ENCODE measurements at regions not wholly inside any gene's neighbourhood (a gene's known extent, or its start where the extent isn't known, plus 50 kb on each side); places are given as distances from the start of the nearest gene placed in this dataset.

DNA sequence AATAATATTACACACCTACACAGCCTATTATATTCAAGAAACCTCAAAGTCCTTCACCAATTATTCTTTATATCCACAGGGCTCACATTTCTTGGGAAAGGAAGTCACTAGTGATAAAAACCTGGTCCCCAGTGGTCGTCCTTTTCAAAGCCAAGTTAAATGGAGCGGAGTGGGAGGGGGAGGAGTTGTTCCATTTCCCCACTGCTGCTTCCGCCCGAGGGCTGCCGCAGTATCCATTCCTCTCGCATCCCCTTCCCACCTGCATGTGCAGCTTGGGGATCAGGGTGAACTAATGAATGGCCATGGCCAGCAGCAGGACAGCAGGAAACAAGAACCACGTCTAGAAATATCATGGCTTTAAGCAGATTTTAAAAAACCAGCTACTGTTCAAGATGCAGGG lies 76.4 kb upstream of the SEMA6D start:
- no peak for DNase-seq (ENCODE audit: low spot score)

DNA sequence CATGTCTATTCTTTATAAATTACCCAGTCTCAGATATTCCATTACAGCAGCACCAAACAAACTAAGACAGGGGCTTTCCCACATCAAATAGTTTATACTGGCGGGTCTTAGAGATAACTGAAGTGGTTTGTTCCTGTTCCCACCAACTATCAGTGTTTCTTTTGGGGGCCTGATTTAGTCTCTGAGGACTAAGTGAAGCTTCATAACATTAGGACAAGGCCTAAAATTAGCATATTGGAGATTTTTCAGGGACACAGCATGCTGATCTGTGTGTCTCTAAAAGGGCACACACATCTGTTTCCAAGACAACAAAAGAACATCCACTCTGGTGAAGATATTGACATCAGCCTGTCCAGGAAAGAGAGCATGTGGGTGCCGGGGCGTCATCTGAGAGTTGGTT lies 72.6 kb upstream of the SEMA6D start:
- no peak for DNase-seq (ENCODE audit: low spot score)

DNA sequence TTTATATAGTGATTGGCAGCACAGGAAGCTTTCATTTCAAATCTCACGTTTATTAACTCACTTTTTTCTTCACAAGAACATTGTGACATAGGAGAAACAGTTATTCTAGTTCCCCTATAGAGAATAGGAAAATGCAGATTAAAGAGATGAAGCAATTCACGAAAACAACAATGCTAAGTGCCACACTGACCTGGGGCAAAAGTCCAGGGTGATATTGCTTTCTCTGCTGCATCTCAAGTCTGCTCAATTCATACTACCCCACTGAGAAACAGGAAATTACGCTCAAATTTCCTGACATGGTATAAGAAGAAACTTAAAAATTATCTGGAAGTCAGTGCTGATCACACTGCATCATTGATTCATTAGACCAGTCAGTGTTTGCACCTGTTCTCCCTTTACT lies 66.7 kb upstream of the SEMA6D start:
- no peak for DNase-seq (ENCODE audit: low spot score)

DNA sequence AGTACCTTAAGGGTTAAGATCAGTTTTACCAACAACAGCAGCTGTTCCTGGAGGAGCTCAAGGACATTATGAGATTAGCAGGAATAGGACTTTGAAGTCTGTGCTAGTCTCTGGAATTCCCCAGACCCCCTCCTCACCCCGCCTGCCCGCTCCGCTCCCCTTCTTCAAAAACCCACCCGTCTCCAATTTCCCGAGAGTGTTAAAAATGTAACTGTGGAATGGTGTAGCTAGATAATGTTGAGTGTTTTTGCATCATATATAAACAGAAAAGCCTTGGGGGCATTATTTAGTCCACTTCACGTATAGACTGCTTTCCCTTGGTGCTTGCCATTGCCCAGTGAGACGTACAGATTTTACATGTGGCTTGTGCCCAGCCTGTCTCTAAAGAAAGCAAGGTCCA lies 65.0 kb upstream of the SEMA6D start:
- no peak for DNase-seq (ENCODE audit: low spot score)

DNA sequence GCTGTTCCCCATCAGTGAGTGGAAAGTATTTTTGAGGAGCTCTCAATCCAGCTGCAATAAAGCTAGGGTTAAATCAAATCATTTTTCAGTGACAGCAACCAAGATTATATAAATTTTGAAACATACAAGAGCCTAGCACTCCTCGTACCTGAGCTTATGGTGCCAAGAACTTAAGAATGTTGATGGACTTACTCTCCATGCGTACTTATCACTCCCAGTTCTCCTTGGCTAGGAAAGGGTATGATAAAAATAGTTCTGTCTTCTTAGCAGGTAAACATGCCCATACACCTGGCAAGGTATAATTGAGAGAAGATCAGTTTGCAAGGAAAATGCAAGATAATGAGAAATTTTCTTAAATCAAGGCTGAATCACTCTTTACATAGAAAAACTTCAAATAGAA lies 64.5 kb upstream of the SEMA6D start:
- DNase-seq (ENCODE audit: low spot score): no peak

DNA sequence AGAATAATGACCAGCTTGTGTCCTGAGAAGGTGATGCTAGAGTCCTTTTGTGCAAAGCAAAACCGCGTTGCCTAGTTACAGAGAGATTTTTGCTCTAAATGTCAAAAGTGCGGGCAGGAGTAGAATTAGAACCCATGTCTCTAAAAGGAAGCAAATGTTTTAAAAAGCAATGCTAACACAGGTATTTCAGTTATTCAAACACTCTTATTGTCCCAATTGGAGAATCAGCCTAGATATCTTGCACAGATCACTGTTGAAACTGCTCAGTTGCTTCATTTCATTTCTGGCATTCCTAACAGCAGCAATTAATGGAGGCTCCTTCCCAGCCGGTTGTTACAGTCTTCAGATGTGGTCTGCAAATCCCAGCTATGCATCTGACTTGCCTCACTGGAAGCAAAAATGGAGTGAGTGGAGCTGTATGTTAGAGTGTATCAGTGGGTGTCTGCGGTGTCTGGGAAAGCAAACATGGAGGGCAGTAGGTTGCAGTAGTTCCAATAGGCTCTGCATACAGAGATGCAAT lies 55.6 kb upstream of the SEMA6D start:
- no peak for DNase-seq (ENCODE audit: low spot score)

DNA sequence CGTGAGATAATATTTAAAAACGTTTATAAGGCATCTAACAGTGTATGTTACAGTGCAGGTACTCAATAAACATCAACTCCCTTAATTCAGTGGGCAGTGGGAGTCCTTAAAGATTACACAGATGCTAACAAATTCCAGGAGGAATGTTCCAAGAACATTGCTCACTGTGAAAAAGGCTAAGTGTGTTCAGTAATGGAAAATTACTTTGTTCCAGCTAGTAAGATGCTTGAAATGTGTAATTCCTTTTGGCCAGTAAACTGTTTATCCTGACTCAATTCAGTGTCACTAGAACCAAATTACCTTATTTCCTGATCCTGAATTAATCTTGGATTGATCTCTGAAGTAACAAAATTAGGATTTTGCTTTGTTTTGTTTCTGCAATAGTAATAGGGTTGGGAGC lies 54.2 kb upstream of the SEMA6D start:
- DNase-seq (ENCODE audit: low spot score): no peak

Data from CD4-positive, alpha-beta T cell treated with Interleukin-6 at 100 ng/mL for 8 hours (primary cell).